Skeletal muscle tissue (tissue), 3 donors: ENCODE measurements at regions not wholly inside any gene's neighbourhood (a gene's known extent, or its start where the extent isn't known, plus 50 kb on each side); places are given as distances from the start of the nearest gene placed in this dataset.
"Not testable (repeated sequence)": the region's sequence is repeated elsewhere in the genome, so short reads cannot be mapped to it uniquely, and the experiment has no call there.

Experiments used
- H3K27ac ChIP-seq: one replicate; pipeline ENCODE4 v1.7.0; 2013; ENCODE audit warnings: mild to moderate bottlenecking, low read depth, low read length, inconsistent platforms
- H3K27me3 ChIP-seq, 3 donors: one replicate each; pipeline ENCODE4 v1.7.0; 2013; ENCODE audit warnings: low read length in 3 of 3; ENCODE audit not compliant: control insufficient read depth in 3 of 3, insufficient read depth in 3 of 3
- H3K36me3 ChIP-seq, 3 donors: one replicate each; pipeline ENCODE4 v1.7.0; 2013; ENCODE audit warnings: low read length in 3 of 3; ENCODE audit not compliant: control insufficient read depth in 3 of 3, insufficient read depth in 3 of 3
- H3K4me1 ChIP-seq, 3 donors: one replicate each; pipeline ENCODE4 v1.7.0; 2013; ENCODE audit warnings: low read length in 3 of 3, mild to moderate bottlenecking in 3 of 3; ENCODE audit not compliant: control insufficient read depth in 3 of 3, insufficient read depth in 3 of 3
- H3K4me3 ChIP-seq, 3 donors: one replicate each; pipeline ENCODE4 v1.7.0; 2013; ENCODE audit warnings: low read length in 3 of 3
- H3K9ac ChIP-seq, 3 donors: one replicate each; pipeline ENCODE4 v1.7.0; 2013; ENCODE audit warnings: low read length in 3 of 3, mild to moderate bottlenecking in 3 of 3, moderate library complexity in 2 of 3, low read depth in 1 of 3
- H3K9me3 ChIP-seq, 3 donors: one replicate each; pipeline ENCODE4 v1.7.0; 2013; ENCODE audit warnings: low read length in 3 of 3; ENCODE audit not compliant: control insufficient read depth in 3 of 3
- donor health status: Osteomylitis.

- no peaks in the 10 kb centered on the region for H3K9me3 ChIP-seq
- H3K4me3 ChIP-seq: no peak overlapping the region
- no peak overlapping the region for H3K27ac ChIP-seq
- H3K9ac ChIP-seq: no peak overlapping the region
- H3K36me3 ChIP-seq: peaks cover 4 to 15% (median 11%) of the 10 kb centered on the region in 3 donors
- no peaks in the 10 kb centered on the region for H3K27me3 ChIP-seq
- no peaks in the 10 kb centered on the region for H3K4me1 ChIP-seq
These were observed 199.1 kb upstream of the KCTD7 start for GRCh38 chr7:66429498-66430163.

GRCh38 chr7:66430164-66430545, 198.5 kb upstream of the KCTD7 start:
- no peak overlapping the region for H3K4me3 ChIP-seq
- H3K36me3 ChIP-seq: peaks cover 5 to 15% (median 10%) of the 10 kb centered on the region in 3 donors
- H3K27ac ChIP-seq: no peak overlapping the region
- no peak overlapping the region for H3K9ac ChIP-seq
- H3K27me3 ChIP-seq: no peaks in the 10 kb centered on the region
- no peaks in the 10 kb centered on the region for H3K9me3 ChIP-seq
- H3K4me1 ChIP-seq: no peaks in the 10 kb centered on the region

GRCh38 chr7:66438703-66439405, 189.8 kb upstream of the KCTD7 start:
- not testable (repeated sequence) for H3K36me3 ChIP-seq, H3K9ac ChIP-seq, H3K4me3 ChIP-seq, H3K4me1 ChIP-seq, H3K27me3 ChIP-seq, H3K27ac ChIP-seq, H3K9me3 ChIP-seq

- Histone ChIP-seq H3K27me3 (no peaks in the 10 kb centered on the region), H3K9me3 (no peaks in the 10 kb centered on the region), H3K36me3 (no peaks in the 10 kb centered on the region), H3K27ac (no peak overlapping the region), H3K9ac (no peak overlapping the region), H3K4me3 (no peak overlapping the region), H3K4me1 (no peaks in the 10 kb centered on the region)
These were observed 186.3 kb upstream of the KCTD7 start for GRCh38 chr7:66442385-66442784.

GRCh38 chr7:66443946-66444345, 184.7 kb upstream of the KCTD7 start:
- Histone ChIP-seq H3K9me3 (no peaks in the 10 kb centered on the region), H3K27ac (no peak overlapping the region), H3K9ac (no peak overlapping the region), H3K36me3 (no peaks in the 10 kb centered on the region), H3K4me1 (no peaks in the 10 kb centered on the region), H3K27me3 (no peaks in the 10 kb centered on the region), H3K4me3 (no peak overlapping the region)

- not testable (repeated sequence) for H3K36me3 ChIP-seq, H3K9me3 ChIP-seq, H3K27ac ChIP-seq, H3K27me3 ChIP-seq, H3K4me3 ChIP-seq, H3K9ac ChIP-seq, H3K4me1 ChIP-seq
These were observed 181.7 kb upstream of the KCTD7 start for GRCh38 chr7:66447007-66447406.

- not testable (repeated sequence) for H3K27ac ChIP-seq, H3K36me3 ChIP-seq, H3K27me3 ChIP-seq, H3K9ac ChIP-seq, H3K4me3 ChIP-seq, H3K9me3 ChIP-seq, H3K4me1 ChIP-seq
These were observed 177.9 kb upstream of the KCTD7 start for GRCh38 chr7:66450814-66451213.

GRCh38 chr7:66451713-66452112, 177.0 kb upstream of the KCTD7 start:
- not testable (repeated sequence) for H3K9me3 ChIP-seq, H3K36me3 ChIP-seq, H3K4me1 ChIP-seq, H3K4me3 ChIP-seq, H3K9ac ChIP-seq, H3K27me3 ChIP-seq, H3K27ac ChIP-seq

GRCh38 chr7:66452165-66452564, 176.5 kb upstream of the KCTD7 start:
- Histone ChIP-seq H3K4me1 (no peaks in the 10 kb centered on the region), H3K36me3 (peaks cover 0 to 2% (median 0%) of the 10 kb centered on the region in 3 donors), H3K9ac (no peak overlapping the region), H3K9me3 (no peaks in the 10 kb centered on the region), H3K27me3 (no peaks in the 10 kb centered on the region), H3K4me3 (no peak overlapping the region), H3K27ac (no peak overlapping the region)

GRCh38 chr7:66453340-66453739, 175.3 kb upstream of the KCTD7 start:
- no peak overlapping the region for H3K9ac ChIP-seq
- H3K4me1 ChIP-seq: no peaks in the 10 kb centered on the region
- no peaks in the 10 kb centered on the region for H3K9me3 ChIP-seq
- H3K36me3 ChIP-seq: peaks cover 0 to 2% (median 0%) of the 10 kb centered on the region in 3 donors
- H3K27me3 ChIP-seq: no peaks in the 10 kb centered on the region
- no peak overlapping the region for H3K27ac ChIP-seq
- no peak overlapping the region for H3K4me3 ChIP-seq
